GM23338 (cell line): ENCODE measurements at regions not wholly inside any gene's neighbourhood (a gene's known extent, or its start where the extent isn't known, plus 50 kb on each side); places are given as distances from the start of the nearest gene placed in this dataset.

Experiments
- ATAC-seq: fragments of 200-7000 bp; cut with Tn5 transposase; 3 replicates; pipeline ENCODE4 v1.9.1; 2020
- DNase-seq: peaks from one replicate; pipeline ENCODE4 v3.0.0-alpha.2; 2015; ENCODE audit warnings: low spot score
- H2AFZ ChIP-seq: fragments of 200-600 bp; sonication (generic); 2 replicates; pipeline ENCODE4 v1.8.0; 2016; ENCODE audit warnings: antibody characterized with exemption, mild to moderate bottlenecking, moderate library complexity
- H3F3A ChIP-seq: fragments of 200-600 bp; sonication (generic); replicated peaks from 2 replicates; pipeline ENCODE4 v1.8.0; 2017; ENCODE audit warnings: antibody characterized with exemption, mixed run types, low read depth
- H3K27ac ChIP-seq: fragments of 200-600 bp; sonication (generic); 2 replicates; pipeline ENCODE4 v1.6.1; 2016; ENCODE audit warnings: low read depth
- H3K27me3 ChIP-seq: fragments of 200-600 bp; sonication (generic); 2 replicates; pipeline ENCODE4 v1.8.0; 2016; ENCODE audit warnings: mild to moderate bottlenecking, mixed run types, moderate library complexity; ENCODE audit not compliant: insufficient read depth
- H3K36me3 ChIP-seq: fragments of 200-600 bp; sonication (generic); 2 replicates; pipeline ENCODE4 v1.8.0; 2016; ENCODE audit warnings: mild to moderate bottlenecking; ENCODE audit not compliant: insufficient read depth
- H3K4me1 ChIP-seq: fragments of 200-600 bp; sonication (generic); 2 replicates; pipeline ENCODE4 v1.8.0; 2016; ENCODE audit warnings: mild to moderate bottlenecking, moderate library complexity; ENCODE audit not compliant: insufficient read depth
- H3K4me2 ChIP-seq: fragments of 200-600 bp; sonication (generic); 2 replicates; pipeline ENCODE4 v1.7.1; 2017; ENCODE audit warnings: mixed run types
- H3K4me3 ChIP-seq: fragments of 200-600 bp; sonication (generic); 2 replicates; pipeline ENCODE4 v1.6.1; 2016; ENCODE audit warnings: mixed run types
- H3K79me2 ChIP-seq: fragments of 200-600 bp; sonication (generic); replicated peaks from 2 replicates; pipeline ENCODE4 v1.8.0; 2017; ENCODE audit warnings: mild to moderate bottlenecking; ENCODE audit not compliant: insufficient read depth
- H3K9me2 ChIP-seq: fragments of 200-600 bp; sonication (generic); 2 replicates; pipeline ENCODE4 v1.8.0; 2017; ENCODE audit not compliant: insufficient read depth
- H4K20me1 ChIP-seq: fragments of 200-600 bp; sonication (generic); replicated peaks from 2 replicates; pipeline ENCODE4 v1.8.0; 2017; ENCODE audit warnings: mild to moderate bottlenecking; ENCODE audit not compliant: insufficient read depth
- H3K27ac Mint-ChIP-seq: 2 replicates; pipeline ENCODE4 v1.8.0; 2020; ENCODE audit warnings: inconsistent platforms, mild to moderate bottlenecking, moderate library complexity, mixed read lengths
- H3K27me3 Mint-ChIP-seq: 3 replicates; pipeline ENCODE4 v1.8.0; 2022; ENCODE audit warnings: low read depth, mild to moderate bottlenecking, moderate library complexity, mixed read lengths, inconsistent platforms; ENCODE audit not compliant: insufficient read depth, poor library complexity
- H3K36me3 Mint-ChIP-seq: 3 replicates; pipeline ENCODE4 v1.8.0; 2021; ENCODE audit warnings: low read depth, mild to moderate bottlenecking, inconsistent platforms, moderate library complexity, mixed read lengths
- H3K4me1 Mint-ChIP-seq: 3 replicates; pipeline ENCODE4 v1.8.0; 2020; ENCODE audit warnings: mild to moderate bottlenecking, inconsistent platforms, mixed read lengths
- H3K4me3 Mint-ChIP-seq: 3 replicates; pipeline ENCODE4 v1.8.0; 2021; ENCODE audit warnings: moderate library complexity, mild to moderate bottlenecking, inconsistent platforms, mixed read lengths
- H3K9me3 Mint-ChIP-seq: 3 replicates; pipeline ENCODE4 v1.8.0; 2020; ENCODE audit warnings: moderate library complexity, mild to moderate bottlenecking, inconsistent platforms, mixed read lengths
- EZH2phosphoT487 ChIP-seq: fragments of 200-600 bp; sonication (generic); IDR thresholded peaks from one replicate; pipeline ENCODE4 v1.8.1; 2018; ENCODE audit warnings: antibody characterized with exemption; ENCODE audit not compliant: unreplicated experiment
- NANOG ChIP-seq: IDR thresholded peaks from 2 replicates; pipeline ENCODE4 v1.6.1; 2016; ENCODE audit warnings: antibody characterized with exemption, borderline replicate concordance
- POLR2AphosphoS5 ChIP-seq: IDR thresholded peaks from 2 replicates; pipeline ENCODE4 v1.6.1; 2016; ENCODE audit warnings: antibody characterized with exemption, low read depth
- ZNF114 ChIP-seq: fragments of 250-450 bp; sonication (Bioruptor Pico); IDR thresholded peaks from 2 replicates; pipeline ENCODE4 v1.5.0; 2020; ENCODE audit warnings: mild to moderate bottlenecking, moderate library complexity
- TF ChIP-seq, protein P1 (sequence below), 2 experiments: fragments of 200-600 bp in 1 of 2; sonication (generic) in 1 of 2; conservative IDR thresholded peaks; 2 replicates each; pipeline versions ENCODE4 v1.5.1 to v1.6.1; 2016 to 2017; ENCODE audit warnings: antibody characterized with exemption in 2 of 2, low read depth in 2 of 2, mild to moderate bottlenecking in 2 of 2, moderate library complexity in 1 of 2
- TF ChIP-seq, protein P2 (sequence below): IDR thresholded peaks from one replicate; pipeline ENCODE4 v1.6.1; 2018; ENCODE audit warnings: antibody characterized with exemption; ENCODE audit not compliant: unreplicated experiment
- TF ChIP-seq, protein P3 (sequence below): fragments of 250-450 bp; sonication (Bioruptor Pico); IDR thresholded peaks from 2 replicates; pipeline ENCODE4 v1.5.0; 2020; ENCODE audit warnings: mild to moderate bottlenecking, moderate library complexity

DNA sequence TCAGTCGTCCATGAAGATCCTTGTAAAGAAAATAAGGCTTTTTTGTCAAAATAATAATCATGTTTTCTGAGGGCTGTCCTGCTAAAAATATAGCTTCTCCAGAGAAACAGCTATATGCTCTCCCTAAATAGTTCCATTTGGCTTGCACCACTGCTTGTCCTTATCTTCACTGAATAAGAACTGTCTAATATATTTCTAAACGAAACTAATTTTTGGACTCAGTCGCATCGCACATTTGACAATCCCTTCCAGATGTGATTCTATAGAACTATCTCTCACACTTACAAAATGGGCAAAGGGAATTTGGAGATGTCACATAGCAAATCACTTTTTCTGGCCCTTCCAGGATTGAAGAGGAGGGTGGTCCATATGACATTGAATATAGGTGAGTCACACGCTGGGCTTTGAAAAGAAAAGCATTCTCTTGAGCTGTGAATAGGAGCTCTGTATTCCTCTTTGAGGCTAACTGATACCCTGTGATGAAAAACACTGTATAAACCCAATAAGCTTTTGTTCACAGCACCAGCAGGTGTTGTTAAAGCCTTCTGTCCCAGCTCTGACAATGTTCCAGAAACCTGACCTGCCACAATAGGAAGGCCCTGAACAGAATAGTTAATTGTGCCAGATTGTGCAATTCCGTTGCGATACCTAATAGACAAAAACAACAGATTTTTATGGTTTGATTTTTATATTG is 1144.2 kb downstream of the ROBO2 start:
- Histone ChIP-seq H2AFZ (peak overlapping the region; percentile 47; the same call in 1 of the 2 replicates), H3F3A (no peaks in the 10 kb centered on the region), H4K20me1 (no peaks in the 10 kb centered on the region), H3K9me2 (no peaks in the 10 kb centered on the region), H3K4me3 (no peak overlapping the region), H3K27ac (no peak overlapping the region), H3K79me2 (no peaks in the 10 kb centered on the region), H3K36me3 (no peaks in the 10 kb centered on the region), H3K4me2 (no peak overlapping the region), H3K27me3 (no peaks in the 10 kb centered on the region), H3K4me1 (no peaks in the 10 kb centered on the region)
- Mint-ChIP-seq H3K36me3 (no peaks in the 10 kb centered on the region), H3K4me3 (no peak overlapping the region), H3K27ac (no peak overlapping the region), H3K27me3 (no peaks in the 10 kb centered on the region), H3K4me1 (peaks cover 5% of the 10 kb centered on the region; the same call in 1 of the 3 replicates), H3K9me3 (no peaks in the 10 kb centered on the region)
- ATAC-seq: peak; percentile 59
- no peak for DNase-seq
- no peak for TF ChIP-seq EZH2phosphoT487
- TF ChIP-seq, protein P1, sequence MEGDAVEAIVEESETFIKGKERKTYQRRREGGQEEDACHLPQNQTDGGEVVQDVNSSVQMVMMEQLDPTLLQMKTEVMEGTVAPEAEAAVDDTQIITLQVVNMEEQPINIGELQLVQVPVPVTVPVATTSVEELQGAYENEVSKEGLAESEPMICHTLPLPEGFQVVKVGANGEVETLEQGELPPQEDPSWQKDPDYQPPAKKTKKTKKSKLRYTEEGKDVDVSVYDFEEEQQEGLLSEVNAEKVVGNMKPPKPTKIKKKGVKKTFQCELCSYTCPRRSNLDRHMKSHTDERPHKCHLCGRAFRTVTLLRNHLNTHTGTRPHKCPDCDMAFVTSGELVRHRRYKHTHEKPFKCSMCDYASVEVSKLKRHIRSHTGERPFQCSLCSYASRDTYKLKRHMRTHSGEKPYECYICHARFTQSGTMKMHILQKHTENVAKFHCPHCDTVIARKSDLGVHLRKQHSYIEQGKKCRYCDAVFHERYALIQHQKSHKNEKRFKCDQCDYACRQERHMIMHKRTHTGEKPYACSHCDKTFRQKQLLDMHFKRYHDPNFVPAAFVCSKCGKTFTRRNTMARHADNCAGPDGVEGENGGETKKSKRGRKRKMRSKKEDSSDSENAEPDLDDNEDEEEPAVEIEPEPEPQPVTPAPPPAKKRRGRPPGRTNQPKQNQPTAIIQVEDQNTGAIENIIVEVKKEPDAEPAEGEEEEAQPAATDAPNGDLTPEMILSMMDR (conservative IDR thresholded peaks at IDR 0.05; ENCODE audit: low read depth in 2 of 2): no peak
- TF ChIP-seq ZNF114 (CRISPR knock-in tag): no peak
- TF ChIP-seq POLR2AphosphoS5: no peak
- TF ChIP-seq, protein P2, sequence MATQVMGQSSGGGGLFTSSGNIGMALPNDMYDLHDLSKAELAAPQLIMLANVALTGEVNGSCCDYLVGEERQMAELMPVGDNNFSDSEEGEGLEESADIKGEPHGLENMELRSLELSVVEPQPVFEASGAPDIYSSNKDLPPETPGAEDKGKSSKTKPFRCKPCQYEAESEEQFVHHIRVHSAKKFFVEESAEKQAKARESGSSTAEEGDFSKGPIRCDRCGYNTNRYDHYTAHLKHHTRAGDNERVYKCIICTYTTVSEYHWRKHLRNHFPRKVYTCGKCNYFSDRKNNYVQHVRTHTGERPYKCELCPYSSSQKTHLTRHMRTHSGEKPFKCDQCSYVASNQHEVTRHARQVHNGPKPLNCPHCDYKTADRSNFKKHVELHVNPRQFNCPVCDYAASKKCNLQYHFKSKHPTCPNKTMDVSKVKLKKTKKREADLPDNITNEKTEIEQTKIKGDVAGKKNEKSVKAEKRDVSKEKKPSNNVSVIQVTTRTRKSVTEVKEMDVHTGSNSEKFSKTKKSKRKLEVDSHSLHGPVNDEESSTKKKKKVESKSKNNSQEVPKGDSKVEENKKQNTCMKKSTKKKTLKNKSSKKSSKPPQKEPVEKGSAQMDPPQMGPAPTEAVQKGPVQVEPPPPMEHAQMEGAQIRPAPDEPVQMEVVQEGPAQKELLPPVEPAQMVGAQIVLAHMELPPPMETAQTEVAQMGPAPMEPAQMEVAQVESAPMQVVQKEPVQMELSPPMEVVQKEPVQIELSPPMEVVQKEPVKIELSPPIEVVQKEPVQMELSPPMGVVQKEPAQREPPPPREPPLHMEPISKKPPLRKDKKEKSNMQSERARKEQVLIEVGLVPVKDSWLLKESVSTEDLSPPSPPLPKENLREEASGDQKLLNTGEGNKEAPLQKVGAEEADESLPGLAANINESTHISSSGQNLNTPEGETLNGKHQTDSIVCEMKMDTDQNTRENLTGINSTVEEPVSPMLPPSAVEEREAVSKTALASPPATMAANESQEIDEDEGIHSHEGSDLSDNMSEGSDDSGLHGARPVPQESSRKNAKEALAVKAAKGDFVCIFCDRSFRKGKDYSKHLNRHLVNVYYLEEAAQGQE: no peak
- TF ChIP-seq, protein P3, sequence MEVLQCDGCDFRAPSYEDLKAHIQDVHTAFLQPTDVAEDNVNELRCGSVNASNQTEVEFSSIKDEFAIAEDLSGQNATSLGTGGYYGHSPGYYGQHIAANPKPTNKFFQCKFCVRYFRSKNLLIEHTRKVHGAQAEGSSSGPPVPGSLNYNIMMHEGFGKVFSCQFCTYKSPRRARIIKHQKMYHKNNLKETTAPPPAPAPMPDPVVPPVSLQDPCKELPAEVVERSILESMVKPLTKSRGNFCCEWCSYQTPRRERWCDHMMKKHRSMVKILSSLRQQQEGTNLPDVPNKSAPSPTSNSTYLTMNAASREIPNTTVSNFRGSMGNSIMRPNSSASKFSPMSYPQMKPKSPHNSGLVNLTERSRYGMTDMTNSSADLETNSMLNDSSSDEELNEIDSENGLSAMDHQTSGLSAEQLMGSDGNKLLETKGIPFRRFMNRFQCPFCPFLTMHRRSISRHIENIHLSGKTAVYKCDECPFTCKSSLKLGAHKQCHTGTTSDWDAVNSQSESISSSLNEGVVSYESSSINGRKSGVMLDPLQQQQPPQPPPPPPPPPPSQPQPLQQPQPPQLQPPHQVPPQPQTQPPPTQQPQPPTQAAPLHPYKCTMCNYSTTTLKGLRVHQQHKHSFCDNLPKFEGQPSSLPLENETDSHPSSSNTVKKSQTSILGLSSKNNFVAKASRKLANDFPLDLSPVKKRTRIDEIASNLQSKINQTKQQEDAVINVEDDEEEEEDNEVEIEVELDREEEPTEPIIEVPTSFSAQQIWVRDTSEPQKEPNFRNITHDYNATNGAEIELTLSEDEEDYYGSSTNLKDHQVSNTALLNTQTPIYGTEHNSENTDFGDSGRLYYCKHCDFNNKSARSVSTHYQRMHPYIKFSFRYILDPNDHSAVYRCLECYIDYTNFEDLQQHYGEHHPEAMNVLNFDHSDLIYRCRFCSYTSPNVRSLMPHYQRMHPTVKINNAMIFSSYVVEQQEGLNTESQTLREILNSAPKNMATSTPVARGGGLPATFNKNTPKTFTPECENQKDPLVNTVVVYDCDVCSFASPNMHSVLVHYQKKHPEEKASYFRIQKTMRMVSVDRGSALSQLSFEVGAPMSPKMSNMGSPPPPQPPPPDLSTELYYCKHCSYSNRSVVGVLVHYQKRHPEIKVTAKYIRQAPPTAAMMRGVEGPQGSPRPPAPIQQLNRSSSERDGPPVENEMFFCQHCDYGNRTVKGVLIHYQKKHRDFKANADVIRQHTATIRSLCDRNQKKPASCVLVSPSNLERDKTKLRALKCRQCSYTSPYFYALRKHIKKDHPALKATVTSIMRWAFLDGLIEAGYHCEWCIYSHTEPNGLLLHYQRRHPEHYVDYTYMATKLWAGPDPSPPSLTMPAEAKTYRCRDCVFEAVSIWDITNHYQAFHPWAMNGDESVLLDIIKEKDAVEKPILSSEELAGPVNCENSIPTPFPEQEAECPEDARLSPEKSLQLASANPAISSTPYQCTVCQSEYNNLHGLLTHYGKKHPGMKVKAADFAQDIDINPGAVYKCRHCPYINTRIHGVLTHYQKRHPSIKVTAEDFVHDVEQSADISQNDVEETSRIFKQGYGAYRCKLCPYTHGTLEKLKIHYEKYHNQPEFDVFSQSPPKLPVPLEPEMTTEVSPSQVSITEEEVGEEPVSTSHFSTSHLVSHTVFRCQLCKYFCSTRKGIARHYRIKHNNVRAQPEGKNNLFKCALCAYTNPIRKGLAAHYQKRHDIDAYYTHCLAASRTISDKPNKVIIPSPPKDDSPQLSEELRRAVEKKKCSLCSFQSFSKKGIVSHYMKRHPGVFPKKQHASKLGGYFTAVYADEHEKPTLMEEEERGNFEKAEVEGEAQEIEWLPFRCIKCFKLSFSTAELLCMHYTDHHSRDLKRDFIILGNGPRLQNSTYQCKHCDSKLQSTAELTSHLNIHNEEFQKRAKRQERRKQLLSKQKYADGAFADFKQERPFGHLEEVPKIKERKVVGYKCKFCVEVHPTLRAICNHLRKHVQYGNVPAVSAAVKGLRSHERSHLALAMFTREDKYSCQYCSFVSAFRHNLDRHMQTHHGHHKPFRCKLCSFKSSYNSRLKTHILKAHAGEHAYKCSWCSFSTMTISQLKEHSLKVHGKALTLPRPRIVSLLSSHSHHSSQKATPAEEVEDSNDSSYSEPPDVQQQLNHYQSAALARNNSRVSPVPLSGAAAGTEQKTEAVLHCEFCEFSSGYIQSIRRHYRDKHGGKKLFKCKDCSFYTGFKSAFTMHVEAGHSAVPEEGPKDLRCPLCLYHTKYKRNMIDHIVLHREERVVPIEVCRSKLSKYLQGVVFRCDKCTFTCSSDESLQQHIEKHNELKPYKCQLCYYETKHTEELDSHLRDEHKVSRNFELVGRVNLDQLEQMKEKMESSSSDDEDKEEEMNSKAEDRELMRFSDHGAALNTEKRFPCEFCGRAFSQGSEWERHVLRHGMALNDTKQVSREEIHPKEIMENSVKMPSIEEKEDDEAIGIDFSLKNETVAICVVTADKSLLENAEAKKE (CRISPR knock-in tag): no peak
- TF ChIP-seq NANOG: no peak
